ENCODE measurements at regions not wholly inside any gene's neighbourhood (a gene's known extent, or its start where the extent isn't known, plus 50 kb on each side); places are given as distances from the start of the nearest gene placed in this dataset.
A peak's percentile ranks its signal among the peaks of the same experiment; 100 is the strongest.

DNA sequence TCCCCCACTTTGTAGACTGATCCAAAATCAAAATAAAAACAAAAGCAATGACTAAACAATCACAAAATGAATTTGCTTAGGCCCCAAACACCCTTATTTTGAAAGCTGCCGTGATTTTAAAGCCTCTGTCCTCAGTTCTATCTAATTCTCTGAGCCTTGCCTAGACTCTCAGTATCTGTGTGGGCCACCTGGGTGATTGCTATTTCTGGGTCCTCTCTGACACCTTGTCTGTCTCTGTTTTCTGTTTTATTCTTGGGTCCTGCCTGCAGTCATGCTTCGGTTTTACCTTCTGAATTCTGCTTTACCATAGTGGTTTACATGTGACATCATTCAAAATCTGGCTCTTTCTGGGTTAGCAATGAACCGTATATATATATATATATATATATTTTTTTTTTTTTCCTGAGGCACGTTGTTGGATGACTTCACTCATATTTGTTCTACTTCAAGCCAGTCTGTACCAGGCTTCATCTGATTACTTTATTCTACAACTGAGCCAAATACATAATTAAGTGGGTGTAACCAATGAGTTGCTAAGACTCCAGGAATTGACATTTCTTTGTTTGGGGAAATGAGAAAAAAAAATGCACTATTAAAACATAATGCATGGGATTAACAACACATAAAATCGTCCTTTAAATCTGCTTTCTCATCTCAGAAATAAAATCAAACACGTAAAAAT is 710.7 kb upstream of the SLIT2 start:
- 24 to 88% (median 78%) methylated on average over 3 to 6 of the region's 6 CpGs for WGBS, 10 experiments
- no peaks in the 10 kb centered on the region for H3K4me1 ChIP-seq (replicated peaks in 1 of 2)
- peak in 4 of 8 experiments; percentile 24 to 97 (median 72) for ATAC-seq (replicated peaks in 6 of 8)

GRCh38 chr4:19539201-19539600 is 712.5 kb upstream of the SLIT2 start:
- in situ Hi-C loops (cut with MboI; ENCODE audit: low pct_unique_long_range_greater_than_20kb in 2 of 9, low sequenced_read_pairs in 9 of 9, unreplicated experiment in 9 of 9) = no loop called here

More for the DNA sequence above, 710.7 kb upstream of the SLIT2 start:
- no peak overlapping the region for H3K27ac ChIP-seq
- H3K4me3 ChIP-seq = no peak overlapping the region
- in situ Hi-C loops (cut with MboI; ENCODE audit: low pct_unique_long_range_greater_than_20kb in 2 of 9, low sequenced_read_pairs in 9 of 9, unreplicated experiment in 9 of 9) = no loop called here

DNA sequence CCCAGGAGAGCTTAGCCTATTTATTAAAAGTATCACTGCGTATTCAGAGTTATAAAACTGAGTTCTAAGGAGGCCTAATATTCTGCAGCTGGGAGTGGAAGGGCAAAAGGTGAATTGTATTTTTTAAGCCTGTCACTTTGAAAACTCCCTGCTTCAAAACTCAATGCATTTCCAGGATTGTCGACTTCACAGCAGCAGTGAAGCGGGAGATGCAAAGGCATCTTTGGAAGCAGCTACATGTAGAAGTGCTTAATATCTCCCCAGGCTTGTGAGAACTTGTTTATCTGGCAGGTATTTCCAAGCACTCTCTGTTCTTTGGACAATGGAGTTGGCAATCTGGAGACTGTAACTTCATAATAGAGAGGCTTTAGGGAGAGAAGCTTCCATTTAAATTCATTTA is 717.5 kb upstream of the SLIT2 start:
- no peak overlapping the region for H3K27ac ChIP-seq
- 60 to 100% (median 74%) methylated on average over 1 to 3 of the region's 3 CpGs; no CpG with 5 or more reads in 1 of the 10 experiments for WGBS, 10 experiments
- in situ Hi-C loops (cut with MboI; ENCODE audit: low pct_unique_long_range_greater_than_20kb in 2 of 9, low sequenced_read_pairs in 9 of 9, unreplicated experiment in 9 of 9) = no loop called here
- no peak overlapping the region for H3K4me3 ChIP-seq
- no peak for ATAC-seq (replicated peaks in 6 of 8)
- H3K4me1 ChIP-seq (replicated peaks in 1 of 2) = peaks cover 2 to 11% of the 10 kb centered on the region in 2 donors

More at GRCh38 chr4:19539201-19539600, 712.5 kb upstream of the SLIT2 start:
- Histone ChIP-seq H3K4me1 (replicated peaks in 1 of 2) (peaks cover 2 to 5% of the 10 kb centered on the region in 2 donors), H3K4me3 (no peak overlapping the region), H3K27ac (no peak overlapping the region)
- WGBS, 10 experiments = 50 to 91% (median 79%) methylated on average over 1 to 3 of the region's 3 CpGs; no CpG with 5 or more reads in 2 of the 10 experiments
- peak in 1 of 8 experiments; percentile 68 for ATAC-seq (replicated peaks in 6 of 8)

GRCh38 chr4:19531906-19532848 is 719.5 kb upstream of the SLIT2 start:
- no peak overlapping the region for H3K27ac ChIP-seq
- peaks cover 2 to 11% of the 10 kb centered on the region in 2 donors for H3K4me1 ChIP-seq (replicated peaks in 1 of 2)
- in situ Hi-C loops (cut with MboI; ENCODE audit: low pct_unique_long_range_greater_than_20kb in 2 of 9, low sequenced_read_pairs in 9 of 9, unreplicated experiment in 9 of 9) = no loop called here
- WGBS, 10 experiments = 14 to 93% (median 78%) methylated on average over 1 to 5 of the region's 5 CpGs; no CpG with 5 or more reads in 1 of the 10 experiments
- H3K4me3 ChIP-seq = no peak overlapping the region
- ATAC-seq (replicated peaks in 6 of 8) = peak in 4 of 8 experiments; percentile 31 to 98 (median 52)

DNA sequence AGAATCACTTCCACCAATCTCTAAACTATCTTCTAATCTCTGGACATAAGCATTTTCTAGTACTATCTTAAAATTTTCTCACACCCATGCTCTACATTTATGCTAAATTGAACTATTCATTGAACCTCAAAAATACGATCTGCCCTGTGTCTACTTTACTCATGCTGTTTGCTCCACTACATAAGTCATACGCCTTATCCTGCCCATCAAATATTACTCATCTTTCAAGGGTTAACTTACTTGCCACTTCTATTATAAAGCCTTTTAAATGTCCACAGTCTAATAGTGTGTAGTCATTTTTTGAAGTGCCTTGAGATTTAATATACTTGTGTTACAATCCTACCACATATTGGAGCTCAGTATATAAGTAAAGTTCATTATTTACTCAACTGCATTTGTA is 727.7 kb upstream of the SLIT2 start:
- H3K4me1 ChIP-seq (replicated peaks in 1 of 2) = peaks cover 3 to 13% of the 10 kb centered on the region in 2 donors
- no peak overlapping the region for H3K4me3 ChIP-seq
- ATAC-seq (replicated peaks in 6 of 8) = no peak
- H3K27ac ChIP-seq = no peak overlapping the region
- in situ Hi-C loops (cut with MboI; ENCODE audit: low pct_unique_long_range_greater_than_20kb in 2 of 9, low sequenced_read_pairs in 9 of 9, unreplicated experiment in 9 of 9) = no loop called here
- WGBS, 10 experiments = 28 to 94% (median 85%) methylated on average over 1 to 2 of the region's 2 CpGs; no CpG with 5 or more reads in 1 of the 10 experiments

DNA sequence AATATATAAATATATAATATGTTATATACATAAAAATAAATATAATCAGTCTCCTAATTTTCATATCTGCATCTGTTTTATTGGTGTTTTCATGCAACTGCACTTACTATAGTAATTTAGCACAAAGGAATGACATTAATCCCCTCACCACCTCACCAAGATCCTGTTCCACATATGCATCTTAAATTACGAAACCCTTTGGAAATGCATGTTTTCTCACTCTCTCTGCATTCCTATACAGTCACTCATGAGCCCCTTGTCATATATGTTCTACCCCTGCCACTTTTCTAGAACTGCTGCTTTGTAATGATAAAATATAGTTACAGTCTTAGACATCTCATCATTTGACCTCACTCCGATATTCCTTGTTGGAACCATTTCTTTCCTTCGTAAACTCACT is 728.7 kb upstream of the SLIT2 start:
- no peak for ATAC-seq (replicated peaks in 6 of 8)
- 80 to 100% (median 96%) methylated on average over 1 to 3 of the region's 3 CpGs; no CpG with 5 or more reads in 1 of the 10 experiments for WGBS, 10 experiments
- Histone ChIP-seq H3K4me1 (replicated peaks in 1 of 2) (peaks cover 3 to 13% of the 10 kb centered on the region in 2 donors), H3K27ac (no peak overlapping the region), H3K4me3 (no peak overlapping the region)
- in situ Hi-C loops (cut with MboI; ENCODE audit: low pct_unique_long_range_greater_than_20kb in 2 of 9, low sequenced_read_pairs in 9 of 9, unreplicated experiment in 9 of 9) = no loop called here

GRCh38 chr4:19520939-19521520 is 730.7 kb upstream of the SLIT2 start:
- 12 to 83% (median 52%) methylated on average over 2 to 7 of the region's 7 CpGs; no CpG with 5 or more reads in 1 of the 10 experiments for WGBS, 10 experiments
- peaks cover 3 to 9% of the 10 kb centered on the region in 2 donors for H3K4me1 ChIP-seq (replicated peaks in 1 of 2)
- in situ Hi-C loops (cut with MboI; ENCODE audit: low pct_unique_long_range_greater_than_20kb in 2 of 9, low sequenced_read_pairs in 9 of 9, unreplicated experiment in 9 of 9) = no loop called here
- peak in 7 of 8 experiments; percentile 16 to 65 (median 49) for ATAC-seq (replicated peaks in 6 of 8)
- H3K4me3 ChIP-seq = no peak overlapping the region
- no peak overlapping the region for H3K27ac ChIP-seq

DNA sequence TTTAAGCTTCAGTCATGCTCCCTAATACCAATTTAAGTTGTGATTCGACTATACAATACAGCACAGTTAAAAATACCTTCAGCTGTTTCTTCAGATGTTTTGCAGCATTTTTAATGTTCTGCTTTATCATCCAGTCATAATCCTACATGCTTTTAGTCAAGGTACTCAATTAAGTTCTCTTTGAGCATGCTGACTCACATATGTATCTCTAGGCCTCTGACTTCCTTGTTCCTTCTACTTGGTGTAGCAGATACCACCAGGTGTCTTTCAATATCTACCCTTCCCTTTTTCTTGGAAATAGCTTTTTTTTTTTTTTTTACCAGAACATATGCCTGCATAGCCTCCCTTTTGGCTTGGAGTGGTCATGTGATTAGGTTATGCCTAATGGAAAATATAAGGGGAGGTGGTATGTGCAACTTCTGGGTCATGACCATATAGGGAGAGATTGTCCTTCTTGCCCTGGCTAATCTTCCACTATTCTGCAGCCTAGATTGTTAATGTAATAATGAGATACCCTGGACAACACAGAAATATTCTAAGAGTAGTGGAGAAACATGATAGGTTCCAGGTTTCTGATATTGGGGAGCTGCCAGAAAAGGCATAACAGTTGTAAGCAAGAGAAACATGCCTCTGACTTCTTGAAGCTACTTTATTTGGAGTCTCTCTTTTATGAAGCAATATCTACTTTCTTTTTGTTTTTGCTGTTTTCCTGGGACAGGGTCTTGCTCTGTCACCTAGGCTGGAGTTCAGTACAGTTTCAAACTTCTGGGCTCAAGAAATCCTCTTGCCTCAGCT is 737.2 kb upstream of the SLIT2 start:
- no peak overlapping the region for H3K27ac ChIP-seq
- H3K4me3 ChIP-seq = no peak overlapping the region
- in situ Hi-C loops (cut with MboI; ENCODE audit: low pct_unique_long_range_greater_than_20kb in 2 of 9, low sequenced_read_pairs in 9 of 9, unreplicated experiment in 9 of 9) = no loop called here
- H3K4me1 ChIP-seq (replicated peaks in 1 of 2) = peaks cover 3 to 6% of the 10 kb centered on the region in 2 donors
- WGBS, 10 experiments = 33 to 100% (median 78%) methylated on average over 1 of the region's 1 CpG; no CpG with 5 or more reads in 2 of the 10 experiments
- no peak for ATAC-seq (replicated peaks in 6 of 8)

DNA sequence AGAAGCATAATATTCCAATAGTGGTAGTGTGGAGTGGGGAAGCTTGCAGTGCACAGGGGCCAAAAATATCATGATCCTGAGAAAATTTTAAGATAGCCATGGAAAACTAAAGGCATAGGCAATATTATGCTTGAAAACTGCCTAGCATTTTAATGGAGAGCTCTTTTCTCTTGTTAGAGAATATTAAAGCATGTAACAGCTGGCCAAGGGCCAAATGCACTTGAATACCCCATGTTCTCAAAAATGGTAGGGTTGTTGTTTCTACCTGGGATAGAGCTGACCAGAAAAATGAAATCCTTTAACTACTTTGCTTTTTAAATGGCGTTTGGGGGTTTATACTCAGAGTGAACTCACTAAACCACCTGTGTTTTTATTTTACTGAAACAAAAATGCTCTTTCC is 739.6 kb upstream of the SLIT2 start:
- H3K4me1 ChIP-seq (replicated peaks in 1 of 2) = peaks cover 3 to 6% of the 10 kb centered on the region in 2 donors
- no peak for ATAC-seq (replicated peaks in 6 of 8)
- WGBS, 10 experiments = 36 to 86% (median 58%) methylated on average over 1 of the region's 1 CpG; no CpG with 5 or more reads in 1 of the 10 experiments
- in situ Hi-C loops (cut with MboI; ENCODE audit: low pct_unique_long_range_greater_than_20kb in 2 of 9, low sequenced_read_pairs in 9 of 9, unreplicated experiment in 9 of 9) = no loop called here
- H3K4me3 ChIP-seq = no peak overlapping the region
- H3K27ac ChIP-seq = no peak overlapping the region

DNA sequence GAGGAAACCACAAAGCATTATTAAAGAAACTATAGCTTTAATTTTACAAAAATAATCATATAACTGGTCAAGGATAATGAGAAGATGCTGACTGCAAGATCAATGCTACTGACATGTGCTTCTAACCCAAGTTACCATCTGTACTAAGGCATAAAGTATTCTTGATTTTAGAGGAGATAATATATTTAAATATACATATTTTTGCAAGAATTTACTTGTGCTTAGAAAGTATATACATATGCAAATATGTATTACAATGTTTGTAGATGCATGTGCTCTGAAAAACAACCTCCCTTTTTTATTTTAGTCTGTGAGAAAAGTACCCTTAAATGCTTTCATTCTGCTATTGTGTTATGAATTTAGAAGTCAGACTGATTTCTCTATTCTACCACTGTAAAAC is 740.7 kb upstream of the SLIT2 start:
- in situ Hi-C loops (cut with MboI; ENCODE audit: low pct_unique_long_range_greater_than_20kb in 2 of 9, low sequenced_read_pairs in 9 of 9, unreplicated experiment in 9 of 9) = no loop called here
- Histone ChIP-seq H3K4me3 (no peak overlapping the region), H3K4me1 (replicated peaks in 1 of 2) (peaks cover 3 to 6% of the 10 kb centered on the region in 2 donors), H3K27ac (no peak overlapping the region)
- peak in 3 of 8 experiments; percentile 69 to 96 (median 77) for ATAC-seq (replicated peaks in 6 of 8)

DNA sequence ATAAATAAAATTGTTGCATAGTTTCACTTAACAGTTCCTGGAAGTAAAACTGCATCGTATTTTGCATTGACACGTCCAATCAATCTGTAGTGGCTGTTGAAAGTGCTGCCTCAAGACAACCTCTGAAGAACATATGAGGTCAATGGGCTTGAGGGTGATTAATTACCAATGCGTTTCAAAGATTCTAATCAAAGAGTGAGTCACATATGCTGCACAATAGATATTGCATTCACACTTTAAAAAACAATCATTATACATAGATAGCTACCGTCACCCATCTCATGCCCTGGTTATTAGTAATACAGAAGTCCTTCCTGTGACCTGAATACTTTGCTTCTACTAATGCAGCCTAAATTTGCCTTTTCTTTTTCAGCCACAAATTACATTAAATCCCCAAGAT is 743.3 kb upstream of the SLIT2 start:
- in situ Hi-C loops (cut with MboI; ENCODE audit: low pct_unique_long_range_greater_than_20kb in 2 of 9, low sequenced_read_pairs in 9 of 9, unreplicated experiment in 9 of 9) = no loop called here
- WGBS, 10 experiments = 30 to 100% (median 54%) methylated on average over 1 to 4 of the region's 4 CpGs; no CpG with 5 or more reads in 1 of the 10 experiments
- no peak overlapping the region for H3K4me3 ChIP-seq
- peak overlapping the region in 1 of 2 donors; percentile 32 for H3K27ac ChIP-seq
- peaks cover 3 to 6% of the 10 kb centered on the region in 2 donors for H3K4me1 ChIP-seq (replicated peaks in 1 of 2)
- peak in 6 of 8 experiments; percentile 31 to 97 (median 91) for ATAC-seq (replicated peaks in 6 of 8)

DNA sequence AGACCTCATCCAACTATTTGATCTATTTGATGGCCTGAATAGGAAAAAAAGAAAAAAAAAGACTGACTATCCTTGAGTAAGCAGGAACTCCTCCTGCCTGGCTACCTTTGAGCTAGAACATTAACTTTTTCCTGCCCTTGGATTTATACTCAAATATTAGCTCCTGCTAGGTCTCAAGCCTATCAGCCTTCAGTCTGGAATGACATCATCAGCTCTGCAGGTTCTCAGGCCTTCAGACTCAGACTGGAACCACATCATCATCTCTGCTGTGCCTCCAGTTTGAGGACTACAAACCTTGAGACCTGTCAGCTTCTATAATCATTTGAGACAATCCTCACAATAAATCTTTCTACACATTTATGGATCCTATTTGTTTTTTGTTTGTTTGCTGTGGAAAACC is 754.0 kb upstream of the SLIT2 start:
- in situ Hi-C loops (cut with MboI; ENCODE audit: low pct_unique_long_range_greater_than_20kb in 2 of 9, low sequenced_read_pairs in 9 of 9, unreplicated experiment in 9 of 9) = loop anchor here in 1 of 9 experiments (25.0 kb wide), 1 partner anchor 810 kb away; no protein-coding TSS in a partner anchor
- peak in 2 of 8 experiments; percentile 50 to 64 for ATAC-seq (replicated peaks in 6 of 8)
- Histone ChIP-seq H3K4me1 (replicated peaks in 1 of 2) (no peaks in the 10 kb centered on the region), H3K4me3 (no peak overlapping the region), H3K27ac (no peak overlapping the region)

All from motor neuron (in vitro differentiated cells).